Lower lobe of right lung (tissue), 2 donors: ENCODE measurements at regions not wholly inside any gene's neighbourhood (a gene's known extent, or its start where the extent isn't known, plus 50 kb on each side); places are given as distances from the start of the nearest gene placed in this dataset.

ENCODE experiments used
- ATAC-seq, 2 donors: fragments of 200-7000 bp; cut with Tn5 transposase; one replicate each; pipeline ENCODE4 v1.9.1; 2020 to 2022; ENCODE audit warnings: mild to moderate bottlenecking in 2 of 2, moderate library complexity in 2 of 2
- DNase-seq: peaks from one replicate; pipeline ENCODE4 v3.0.0-alpha.2; 2020
- H3K27ac ChIP-seq: fragments of 200-600 bp; one replicate; pipeline ENCODE4 v1.8.0; 2022
- H3K27me3 ChIP-seq: fragments of 200-600 bp; one replicate; pipeline ENCODE4 v1.8.0; 2022; ENCODE audit warnings: low read depth
- H3K36me3 ChIP-seq: fragments of 200-600 bp; one replicate; pipeline ENCODE4 v1.8.0; 2022; ENCODE audit warnings: mild to moderate bottlenecking
- H3K4me1 ChIP-seq: fragments of 200-600 bp; one replicate; pipeline ENCODE4 v1.8.0; 2022
- H3K4me3 ChIP-seq: fragments of 200-600 bp; one replicate; pipeline ENCODE4 v1.8.0; 2022; ENCODE audit warnings: mild to moderate bottlenecking
- H3K9me3 ChIP-seq: fragments of 200-600 bp; one replicate; pipeline ENCODE4 v1.8.0; 2022
- intact Hi-C: fragments of 100-400 bp; cut with DNase I; formaldehyde crosslinking; loops from one replicate; pipeline ENCODE4 v1.11.0; 2022
- TF ChIP-seq, protein P1 (sequence below): fragments of 200-600 bp; IDR thresholded peaks from one replicate; pipeline ENCODE4 v1.8.0; 2022; ENCODE audit warnings: antibody characterized with exemption, mild to moderate bottlenecking
- donor health status: DM: no; HTN: yes; CAD: no; lungs with severe emphysema.

DNA sequence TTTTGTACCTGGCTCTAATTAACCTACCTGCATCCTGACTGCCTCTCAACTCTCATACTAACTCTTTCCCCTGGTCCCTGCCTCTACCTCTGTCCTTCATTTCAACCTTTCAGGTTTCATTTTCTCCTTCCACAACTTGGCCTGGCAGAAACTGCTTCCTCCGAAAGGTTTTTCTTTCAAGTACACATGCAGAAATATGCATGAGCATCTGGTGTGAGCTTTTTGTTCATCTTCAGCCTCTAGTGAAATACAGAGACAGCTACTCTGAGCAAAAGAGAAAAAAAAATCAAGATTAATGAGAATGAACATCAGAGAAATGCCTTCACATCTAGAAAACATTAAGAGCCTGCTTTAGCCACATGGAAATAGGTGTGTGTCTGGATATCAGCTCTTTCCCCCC lies 297.9 kb upstream of the PCSK5 start:
- TF ChIP-seq, protein P1, sequence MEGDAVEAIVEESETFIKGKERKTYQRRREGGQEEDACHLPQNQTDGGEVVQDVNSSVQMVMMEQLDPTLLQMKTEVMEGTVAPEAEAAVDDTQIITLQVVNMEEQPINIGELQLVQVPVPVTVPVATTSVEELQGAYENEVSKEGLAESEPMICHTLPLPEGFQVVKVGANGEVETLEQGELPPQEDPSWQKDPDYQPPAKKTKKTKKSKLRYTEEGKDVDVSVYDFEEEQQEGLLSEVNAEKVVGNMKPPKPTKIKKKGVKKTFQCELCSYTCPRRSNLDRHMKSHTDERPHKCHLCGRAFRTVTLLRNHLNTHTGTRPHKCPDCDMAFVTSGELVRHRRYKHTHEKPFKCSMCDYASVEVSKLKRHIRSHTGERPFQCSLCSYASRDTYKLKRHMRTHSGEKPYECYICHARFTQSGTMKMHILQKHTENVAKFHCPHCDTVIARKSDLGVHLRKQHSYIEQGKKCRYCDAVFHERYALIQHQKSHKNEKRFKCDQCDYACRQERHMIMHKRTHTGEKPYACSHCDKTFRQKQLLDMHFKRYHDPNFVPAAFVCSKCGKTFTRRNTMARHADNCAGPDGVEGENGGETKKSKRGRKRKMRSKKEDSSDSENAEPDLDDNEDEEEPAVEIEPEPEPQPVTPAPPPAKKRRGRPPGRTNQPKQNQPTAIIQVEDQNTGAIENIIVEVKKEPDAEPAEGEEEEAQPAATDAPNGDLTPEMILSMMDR, result no peak
- no peak overlapping the region for H3K27ac ChIP-seq
- no peaks in the 10 kb centered on the region for H3K9me3 ChIP-seq
- intact Hi-C loops, result no loop called here
- no peak for DNase-seq
- H3K27me3 ChIP-seq, result no peaks in the 10 kb centered on the region
- H3K36me3 ChIP-seq, result no peaks in the 10 kb centered on the region
- no peaks in the 10 kb centered on the region for H3K4me1 ChIP-seq
- H3K4me3 ChIP-seq, result no peak overlapping the region
- no peak for ATAC-seq

DNA sequence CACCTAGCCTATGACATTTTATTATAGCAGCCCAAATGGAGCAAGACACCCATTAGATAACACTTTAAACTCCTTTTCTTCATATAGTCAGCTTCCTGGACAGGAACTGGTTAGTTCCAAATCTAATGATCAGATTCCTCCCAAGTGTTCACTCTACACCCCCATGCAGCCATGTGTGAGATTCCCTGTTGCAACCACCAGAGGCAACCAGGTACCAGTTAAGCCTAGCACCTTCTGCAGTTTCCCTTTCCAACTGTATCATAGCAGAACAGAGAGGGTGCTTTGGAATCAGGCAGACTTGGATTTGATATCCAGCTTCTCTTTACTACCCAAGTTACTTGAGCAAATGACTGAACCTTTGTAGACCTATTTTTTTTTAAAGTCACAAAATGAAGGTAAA lies 296.6 kb upstream of the PCSK5 start:
- no peak overlapping the region for H3K27ac ChIP-seq
- TF ChIP-seq, protein P1, result no peak
- no peak for ATAC-seq
- no peaks in the 10 kb centered on the region for H3K27me3 ChIP-seq
- DNase-seq, result no peak
- no peaks in the 10 kb centered on the region for H3K4me1 ChIP-seq
- H3K36me3 ChIP-seq, result no peaks in the 10 kb centered on the region
- H3K4me3 ChIP-seq, result no peak overlapping the region
- intact Hi-C loops, result no loop called here
- H3K9me3 ChIP-seq, result no peaks in the 10 kb centered on the region

DNA sequence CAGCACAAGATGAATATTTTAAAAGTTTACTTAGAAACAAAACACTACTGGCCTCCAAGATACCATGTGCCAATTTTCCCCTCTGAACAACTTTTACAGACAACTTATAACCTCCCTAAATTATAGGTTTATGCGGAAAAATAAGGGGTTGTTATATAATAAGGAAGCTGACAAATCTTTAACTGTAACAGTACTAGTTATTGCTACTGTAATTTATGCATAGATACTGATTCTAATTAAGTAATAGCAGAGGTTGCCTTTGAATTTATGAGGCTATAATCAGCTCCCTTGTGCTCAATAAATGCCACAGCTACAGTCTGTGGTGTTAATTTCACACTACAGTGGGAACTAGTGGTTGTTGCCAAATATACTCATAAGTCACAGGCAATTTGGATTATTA lies 291.3 kb upstream of the PCSK5 start:
- H3K27me3 ChIP-seq, result no peaks in the 10 kb centered on the region
- no peak overlapping the region for H3K4me3 ChIP-seq
- ATAC-seq (no peak), DNase-seq (no peak)
- peaks cover 1% of the 10 kb centered on the region for H3K4me1 ChIP-seq
- intact Hi-C loops, result no loop called here
- no peak overlapping the region for H3K27ac ChIP-seq
- TF ChIP-seq, protein P1, result no peak
- H3K9me3 ChIP-seq, result no peaks in the 10 kb centered on the region
- H3K36me3 ChIP-seq, result no peaks in the 10 kb centered on the region

DNA sequence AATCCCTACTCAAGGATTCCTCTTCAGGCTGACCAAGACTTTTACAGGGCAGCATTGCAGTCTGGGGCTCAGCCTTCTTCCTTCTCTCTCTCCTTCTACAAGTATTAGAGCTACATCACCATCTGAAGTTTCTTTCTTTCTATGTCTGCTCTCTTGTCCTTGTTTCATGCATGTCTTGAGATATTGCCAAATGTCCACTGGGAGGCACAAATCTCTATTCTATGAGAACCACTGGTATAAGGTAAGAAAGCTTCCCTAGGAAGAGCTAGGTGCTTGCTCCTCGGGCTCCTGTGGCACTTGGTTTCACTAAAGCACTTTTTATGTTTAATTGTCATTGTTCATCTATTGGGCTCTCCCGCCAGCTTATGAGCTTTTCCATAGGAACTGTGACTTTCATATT lies 289.2 kb upstream of the PCSK5 start:
- Histone ChIP-seq H3K36me3 (no peaks in the 10 kb centered on the region), H3K27ac (no peak overlapping the region), H3K4me3 (no peak overlapping the region), H3K27me3 (no peaks in the 10 kb centered on the region), H3K9me3 (no peaks in the 10 kb centered on the region), H3K4me1 (peaks cover 5% of the 10 kb centered on the region)
- TF ChIP-seq, protein P1, result no peak
- DNase-seq (no peak), ATAC-seq (no peak)
- intact Hi-C loops, result no loop called here

DNA sequence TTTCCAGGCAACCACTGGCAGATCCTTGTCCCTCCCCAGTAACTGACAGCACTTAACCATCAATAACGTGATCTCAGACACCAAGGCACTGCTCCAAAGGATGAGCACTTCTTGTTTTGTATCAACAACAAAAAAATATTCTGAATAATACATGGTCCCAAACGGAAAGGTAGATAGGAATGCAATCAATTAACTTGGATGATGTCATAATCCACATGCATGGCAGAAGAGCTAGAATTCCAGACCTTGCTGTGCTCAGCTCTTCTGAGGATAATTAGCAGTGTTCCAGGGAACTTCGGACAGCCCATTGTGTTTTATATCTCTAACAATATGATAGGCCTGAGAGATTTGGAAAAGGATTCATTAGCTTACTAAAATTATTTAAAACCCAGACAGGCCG lies 288.4 kb upstream of the PCSK5 start:
- no peak for DNase-seq
- intact Hi-C loops, result no loop called here
- TF ChIP-seq, protein P1, result no peak
- no peaks in the 10 kb centered on the region for H3K36me3 ChIP-seq
- peaks cover 5% of the 10 kb centered on the region for H3K4me1 ChIP-seq
- H3K9me3 ChIP-seq, result no peaks in the 10 kb centered on the region
- H3K27me3 ChIP-seq, result no peaks in the 10 kb centered on the region
- H3K27ac ChIP-seq, result no peak overlapping the region
- no peak for ATAC-seq
- no peak overlapping the region for H3K4me3 ChIP-seq

DNA sequence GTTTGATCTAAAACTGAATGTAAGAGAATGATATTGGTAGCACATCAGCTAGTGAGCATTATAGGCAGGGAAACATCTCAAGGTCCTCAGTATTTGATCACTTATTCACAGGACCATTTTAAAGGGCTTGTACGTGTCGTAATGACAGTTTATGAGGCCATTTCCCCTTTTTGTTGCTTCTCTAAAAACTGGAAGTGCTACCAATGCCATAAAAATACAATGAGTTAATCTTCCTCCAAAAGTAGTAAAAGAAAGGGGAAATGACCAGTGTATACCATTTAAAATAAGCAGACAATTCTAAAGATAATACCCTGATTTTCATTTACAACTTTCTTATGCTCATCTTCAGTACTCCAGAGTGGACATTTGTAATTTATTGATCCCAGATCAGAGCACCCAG lies 285.8 kb upstream of the PCSK5 start:
- Histone ChIP-seq H3K27ac (no peak overlapping the region), H3K4me1 (peaks cover 5% of the 10 kb centered on the region), H3K27me3 (no peaks in the 10 kb centered on the region), H3K36me3 (no peaks in the 10 kb centered on the region), H3K9me3 (no peaks in the 10 kb centered on the region), H3K4me3 (no peak overlapping the region)
- DNase-seq (no peak), ATAC-seq (peak; percentile 17 to 54)
- TF ChIP-seq, protein P1, result no peak
- intact Hi-C loops, result no loop called here
